ENCODE measurements at regions not wholly inside any gene's neighbourhood (a gene's known extent, or its start where the extent isn't known, plus 50 kb on each side); places are given as distances from the start of the nearest gene placed in this dataset.

GRCh38 chr5:155996123-155996522 is 330.8 kb upstream of the SGCD start:
- intact Hi-C loops (cut with DNase I), result no loop called here
- no peak for DNase-seq

DNA sequence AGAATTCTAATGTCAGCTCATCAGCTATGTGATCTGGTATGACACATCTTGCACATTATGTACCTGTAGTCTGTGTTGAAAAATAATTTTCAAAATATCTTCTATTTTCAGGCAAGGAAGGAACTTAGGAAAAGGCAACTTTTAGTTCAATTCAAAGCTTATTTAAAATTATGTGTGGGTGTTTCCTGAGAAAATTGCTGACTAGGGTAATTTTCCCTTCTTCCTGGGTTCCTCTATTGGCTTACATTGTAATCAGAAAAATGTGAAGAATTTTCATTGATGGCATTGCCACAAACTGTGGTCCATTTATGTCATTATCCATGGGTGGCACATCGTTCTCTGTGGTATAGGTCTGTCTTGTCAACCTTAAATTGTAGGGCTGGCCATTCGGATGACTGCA is 328.7 kb upstream of the SGCD start:
- no peak for DNase-seq
- intact Hi-C loops (cut with DNase I), result no loop called here

DNA sequence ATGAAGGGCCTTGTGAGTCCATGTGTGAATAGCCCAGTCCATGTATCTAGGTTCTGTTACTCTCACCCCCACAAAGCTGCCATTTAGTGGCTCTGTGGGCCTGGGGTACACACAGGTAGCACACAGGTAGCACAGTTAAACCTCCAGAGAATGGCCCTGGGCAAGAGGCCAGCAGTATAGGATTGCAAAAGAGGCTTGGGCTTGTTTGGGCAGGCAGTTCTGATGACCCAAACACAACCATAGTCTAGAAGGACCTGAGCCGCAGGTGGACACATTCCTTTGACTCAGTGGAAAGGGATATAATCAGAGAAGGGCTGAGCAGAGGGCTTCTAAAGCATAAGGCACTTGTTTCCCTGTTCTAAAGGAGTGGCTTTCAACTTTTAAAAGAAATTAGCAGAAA is 326.8 kb upstream of the SGCD start:
- no peak for DNase-seq
- intact Hi-C loops (cut with DNase I), result no loop called here

DNA sequence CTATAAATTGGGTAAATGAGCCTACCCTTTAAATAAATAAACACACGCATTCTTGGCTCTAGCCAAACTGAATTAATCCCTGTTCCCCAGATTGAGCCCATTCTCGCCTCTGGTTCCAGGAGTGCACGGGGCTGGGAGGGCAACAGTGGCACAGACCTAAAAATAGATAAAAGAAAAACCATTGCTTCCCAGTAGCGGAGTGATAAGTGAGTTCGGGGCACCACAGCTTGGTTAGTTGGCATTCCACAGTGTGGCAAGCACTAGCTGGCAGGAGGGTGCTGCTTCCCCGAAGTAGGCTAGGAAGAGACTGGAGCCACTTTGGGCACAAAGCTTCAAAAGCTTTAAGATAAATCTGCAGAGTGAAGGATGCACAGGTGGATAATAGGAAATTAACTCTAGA is 322.2 kb upstream of the SGCD start:
- intact Hi-C loops (cut with DNase I), result no loop called here

GRCh38 chr5:156006026-156006647 is 320.8 kb upstream of the SGCD start:
- no peak for DNase-seq
- intact Hi-C loops (cut with DNase I), result no loop called here

More for the DNA sequence above, 322.2 kb upstream of the SGCD start:
- DNase-seq, result no peak

DNA sequence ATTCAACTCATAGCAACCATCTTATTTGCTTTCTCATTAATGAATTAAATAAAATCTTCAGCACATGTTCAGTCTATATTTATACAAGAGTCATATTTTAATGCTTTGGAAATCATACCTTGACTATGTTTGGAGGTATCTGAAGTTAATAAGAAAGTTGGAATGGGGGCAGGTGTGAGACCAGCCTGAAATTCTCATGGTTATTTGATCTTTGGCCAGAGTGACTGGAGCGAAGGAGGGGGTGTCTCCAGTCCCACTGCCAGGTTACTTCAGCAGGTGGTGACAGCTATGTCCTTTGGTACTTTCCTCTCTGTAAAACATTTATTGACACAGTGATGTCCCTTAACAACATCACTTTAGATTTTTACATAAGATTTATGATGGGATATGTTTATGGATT is 318.1 kb upstream of the SGCD start:
- intact Hi-C loops (cut with DNase I), result no loop called here
- DNase-seq, result no peak

GRCh38 chr5:156009583-156009982 is 317.4 kb upstream of the SGCD start:
- no peak for DNase-seq
- intact Hi-C loops (cut with DNase I), result no loop called here

- intact Hi-C loops (cut with DNase I), result no loop called here
- DNase-seq, result no peak
Observed at GRCh38 chr5:156015137-156015536, 311.8 kb upstream of the SGCD start.

DNA sequence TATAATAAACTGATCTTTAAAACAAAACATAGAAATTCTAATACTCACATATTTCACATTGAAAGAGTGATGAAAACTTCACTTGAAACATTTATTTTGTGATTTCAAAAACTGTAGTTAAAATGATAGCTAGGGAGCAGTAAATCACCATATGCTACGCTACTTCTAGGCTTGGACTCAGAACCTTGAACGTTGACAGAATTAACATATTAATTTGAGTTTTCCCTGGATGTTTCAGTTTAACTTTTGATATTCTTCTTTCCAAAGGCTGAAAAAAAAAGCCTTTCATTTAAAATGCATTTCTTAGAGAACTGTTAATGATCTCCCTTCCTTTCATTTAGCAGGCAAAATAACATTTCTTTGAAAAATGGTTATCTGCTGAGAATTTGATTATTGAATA is 307.8 kb upstream of the SGCD start:
- no peak for DNase-seq
- intact Hi-C loops (cut with DNase I), result no loop called here

- DNase-seq, result no peak
- intact Hi-C loops (cut with DNase I), result no loop called here
Observed at GRCh38 chr5:156019571-156020180, 307.3 kb upstream of the SGCD start.

DNA sequence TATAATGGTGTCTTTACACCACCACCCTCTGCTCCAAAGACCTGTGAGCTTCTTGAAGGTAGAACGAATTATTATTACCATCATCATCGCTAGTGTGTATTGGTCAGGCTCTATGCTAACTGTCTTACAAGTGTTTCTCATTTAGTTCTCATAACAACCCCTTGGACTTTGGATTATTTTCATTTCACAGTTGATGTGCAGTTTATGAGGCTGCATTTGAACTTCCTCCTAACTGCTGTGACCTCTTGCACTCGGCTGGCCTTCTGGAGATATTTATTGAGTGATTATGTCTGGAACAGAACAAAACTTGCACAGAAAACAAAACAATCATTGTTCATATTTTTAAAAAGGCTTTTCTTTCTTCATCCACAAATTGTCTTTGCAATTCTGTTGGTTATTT is 306.3 kb upstream of the SGCD start:
- intact Hi-C loops (cut with DNase I), result no loop called here
- DNase-seq, result no peak

- DNase-seq, result no peak
- intact Hi-C loops (cut with DNase I), result no loop called here
Observed at GRCh38 chr5:156021866-156022265, 305.1 kb upstream of the SGCD start.

DNA sequence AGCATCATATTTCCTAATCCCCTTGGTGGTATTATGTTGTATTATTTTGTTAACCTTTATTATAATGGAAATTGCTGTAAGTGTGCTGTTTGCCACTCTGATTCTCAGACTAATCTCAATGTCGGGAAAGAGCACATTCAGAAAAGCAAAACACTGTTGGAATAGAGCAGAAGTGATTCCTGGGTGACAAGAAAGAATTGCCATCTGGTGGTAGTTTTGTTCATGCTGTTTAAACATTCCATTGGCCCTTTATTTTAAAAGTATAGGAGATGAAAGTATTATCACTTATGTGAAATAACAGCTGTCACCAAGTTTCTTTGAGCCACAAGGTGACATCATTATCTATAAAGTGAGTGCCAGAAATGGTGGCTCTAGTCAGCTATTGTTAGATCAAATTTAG is 301.3 kb upstream of the SGCD start:
- intact Hi-C loops (cut with DNase I), result no loop called here
- no peak for DNase-seq

GRCh38 chr5:156031181-156031580 is 295.8 kb upstream of the SGCD start:
- intact Hi-C loops (cut with DNase I), result no loop called here
- DNase-seq, result no peak

GRCh38 chr5:156036640-156037039 is 290.3 kb upstream of the SGCD start:
- intact Hi-C loops (cut with DNase I), result no loop called here
- no peak for DNase-seq

- no peak for DNase-seq
- intact Hi-C loops (cut with DNase I), result no loop called here
Observed at GRCh38 chr5:156037151-156037909, 289.6 kb upstream of the SGCD start.

DNA sequence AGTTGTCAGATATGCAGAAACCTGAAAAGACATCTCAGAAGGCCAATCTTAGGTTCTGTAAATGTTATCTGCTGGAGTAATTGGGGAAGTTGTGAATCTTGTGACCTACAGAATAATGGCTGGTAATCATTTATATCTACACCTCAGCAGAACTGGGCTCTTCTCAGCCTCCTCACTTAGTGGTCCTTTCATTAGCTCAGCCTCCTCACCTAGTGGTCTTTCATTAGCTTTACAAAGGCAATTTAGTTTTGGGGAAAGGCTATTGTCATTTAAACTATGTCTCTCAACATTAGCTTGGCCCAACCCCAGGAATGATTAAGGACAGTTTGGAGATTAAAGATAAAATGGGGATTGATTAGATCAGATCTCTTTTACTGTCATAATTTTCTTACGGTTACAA is 284.2 kb upstream of the SGCD start:
- no peak for DNase-seq
- intact Hi-C loops (cut with DNase I), result no loop called here

- no peak for DNase-seq
- intact Hi-C loops (cut with DNase I), result no loop called here
Observed at GRCh38 chr5:156043351-156043750, 283.6 kb upstream of the SGCD start.

GRCh38 chr5:156051972-156052371 is 275.0 kb upstream of the SGCD start:
- no peak for DNase-seq
- intact Hi-C loops (cut with DNase I), result no loop called here

- DNase-seq, result no peak
- intact Hi-C loops (cut with DNase I), result no loop called here
Observed at GRCh38 chr5:156052656-156053055, 274.3 kb upstream of the SGCD start.

DNA sequence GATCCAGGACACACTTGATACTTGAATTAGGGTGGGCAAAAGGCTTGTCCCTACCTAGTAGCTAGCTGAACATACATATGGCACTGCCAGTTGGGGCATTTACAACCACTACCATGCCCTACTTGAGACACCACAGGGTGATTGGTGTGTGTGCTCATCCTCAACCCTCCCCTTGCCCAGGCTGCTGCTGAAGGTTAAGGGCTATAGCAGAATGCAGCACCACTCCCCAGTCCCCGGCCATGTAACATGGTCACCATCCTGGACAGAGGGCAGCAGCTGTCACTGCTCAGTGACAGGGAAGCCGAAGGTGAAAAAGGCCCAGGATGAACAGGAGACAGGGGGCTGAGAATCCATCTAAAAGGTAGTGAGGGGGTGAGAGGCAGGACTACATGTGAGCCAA is 273.9 kb upstream of the SGCD start:
- intact Hi-C loops (cut with DNase I), result no loop called here
- no peak for DNase-seq

- DNase-seq, result no peak
- intact Hi-C loops (cut with DNase I), result no loop called here
Observed at GRCh38 chr5:156076912-156077311, 250.1 kb upstream of the SGCD start.
